GM18505 (cell line): ENCODE measurements at regions not wholly inside any gene's neighbourhood (a gene's known extent, or its start where the extent isn't known, plus 50 kb on each side); places are given as distances from the start of the nearest gene placed in this dataset.

Experiments used
- ATAC-seq: cut with Tn5 transposase; IDR thresholded peaks from one replicate; pipeline ENCODE4 v1.9.1; 2021; ENCODE audit not compliant: unreplicated experiment
- POLR2A ChIP-seq: IDR thresholded peaks from 4 replicates; pipeline ENCODE4 v1.6.1; 2011; ENCODE audit warnings: borderline replicate concordance; ENCODE audit not compliant: insufficient read depth, insufficient read length; ENCODE audit errors: extremely low read depth

GRCh38 chr2:60371219-60371618 lies 182.2 kb downstream of the BCL11A start:
- TF ChIP-seq POLR2A: no peak
- no peak for ATAC-seq

DNA sequence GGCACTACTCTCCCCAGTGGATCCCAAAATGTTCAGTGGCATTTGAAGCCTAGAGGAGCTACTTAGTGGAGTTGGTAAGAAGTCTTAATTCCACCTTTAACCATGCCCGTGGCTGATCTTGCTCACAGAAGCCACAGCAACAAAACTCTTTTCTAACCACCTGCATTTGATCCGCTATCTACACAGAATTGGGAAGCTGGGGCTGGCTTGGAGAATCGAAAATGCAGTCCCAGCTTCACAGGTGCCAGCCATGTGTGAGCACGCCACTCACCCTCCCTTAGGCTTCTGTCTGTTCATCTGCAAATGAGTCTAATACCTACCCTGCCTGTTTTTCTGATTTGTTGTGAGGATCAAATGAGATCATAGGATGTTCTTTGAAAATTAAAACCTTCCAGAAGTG lies 182.6 kb downstream of the BCL11A start:
- no peak for TF ChIP-seq POLR2A

GRCh38 chr2:60368456-60368855 lies 185.0 kb downstream of the BCL11A start:
- no peak for TF ChIP-seq POLR2A
- ATAC-seq: no peak

More for the DNA sequence above, 182.6 kb downstream of the BCL11A start:
- no peak for ATAC-seq

DNA sequence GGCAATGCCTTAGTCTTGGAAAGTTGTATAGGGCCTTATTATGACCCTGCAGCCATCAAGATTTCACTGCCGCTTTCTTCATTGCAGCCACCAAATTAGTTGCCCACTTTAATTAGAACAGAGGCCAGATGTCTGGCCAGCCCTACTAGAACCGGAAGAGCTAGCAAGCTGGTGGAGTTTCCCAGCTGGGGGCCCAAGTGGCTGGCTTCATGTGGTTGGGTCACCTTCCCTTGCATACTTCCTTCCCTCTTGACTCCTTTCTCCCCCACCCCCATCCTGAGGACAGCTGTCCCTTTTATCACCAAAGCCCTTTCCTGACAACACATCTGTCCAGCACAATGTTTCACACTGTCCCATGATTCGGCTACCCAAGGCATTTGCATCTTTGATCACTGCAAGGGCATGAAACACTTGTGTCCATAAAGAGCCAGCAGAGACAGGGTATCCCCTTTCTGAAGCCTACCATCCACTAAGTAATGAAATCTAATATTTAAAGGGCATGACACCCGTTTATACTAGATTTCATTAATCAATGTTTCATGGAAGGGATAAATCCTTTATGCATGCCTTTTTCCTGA lies 187.2 kb downstream of the BCL11A start:
- no peak for TF ChIP-seq POLR2A
- no peak for ATAC-seq

- no peak for ATAC-seq
- no peak for TF ChIP-seq POLR2A
Observed at GRCh38 chr2:60365556-60365955, 187.9 kb downstream of the BCL11A start.

- TF ChIP-seq POLR2A: no peak
- ATAC-seq: no peak
Observed at GRCh38 chr2:60364491-60364890, 189.0 kb downstream of the BCL11A start.

DNA sequence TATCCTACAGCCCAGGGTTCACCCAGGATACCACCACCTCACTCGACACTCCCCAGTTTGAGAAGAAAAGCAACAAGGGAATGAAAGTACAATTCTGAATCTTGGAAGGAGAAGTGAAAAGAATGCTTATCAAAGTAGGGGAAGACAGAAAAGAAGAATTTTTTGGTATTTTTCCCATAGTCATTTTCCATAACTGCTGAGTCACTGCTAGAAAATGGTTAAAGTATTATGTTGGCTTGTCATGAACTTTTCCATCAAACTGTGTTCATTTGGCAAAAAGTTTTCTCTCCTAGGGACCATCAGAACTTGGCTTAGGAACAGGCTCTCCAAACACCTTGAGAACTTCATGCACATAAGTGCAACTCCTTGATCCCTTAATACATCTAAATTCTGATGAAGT lies 192.0 kb downstream of the BCL11A start:
- ATAC-seq: no peak
- TF ChIP-seq POLR2A: no peak

GRCh38 chr2:60359569-60359968 lies 193.9 kb downstream of the BCL11A start:
- TF ChIP-seq POLR2A: no peak
- no peak for ATAC-seq

GRCh38 chr2:60358476-60358875 lies 195.0 kb downstream of the BCL11A start:
- ATAC-seq: no peak
- TF ChIP-seq POLR2A: no peak

DNA sequence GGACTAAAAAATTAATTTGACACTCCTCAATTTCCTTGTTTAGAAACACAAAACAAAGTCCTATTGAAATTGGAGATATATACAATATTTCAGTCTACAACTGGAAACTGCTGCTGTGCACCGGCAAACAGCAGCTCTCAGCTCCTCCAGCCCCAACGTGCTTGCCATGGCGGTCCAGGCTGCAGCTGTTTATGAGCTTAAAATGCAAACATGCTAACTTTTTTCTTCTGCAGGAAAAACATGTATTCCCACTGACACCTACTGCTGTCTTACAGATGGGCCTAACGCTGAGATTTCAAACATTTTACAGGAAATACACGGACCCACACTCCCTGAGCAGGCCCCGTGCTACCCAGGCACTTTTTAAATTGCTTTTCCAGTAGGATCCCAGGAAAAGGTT lies 195.5 kb downstream of the BCL11A start:
- ATAC-seq: no peak

GRCh38 chr2:60356346-60356745 lies 197.1 kb downstream of the BCL11A start:
- ATAC-seq: no peak
- TF ChIP-seq POLR2A: no peak

More for the DNA sequence above, 195.5 kb downstream of the BCL11A start:
- no peak for TF ChIP-seq POLR2A

DNA sequence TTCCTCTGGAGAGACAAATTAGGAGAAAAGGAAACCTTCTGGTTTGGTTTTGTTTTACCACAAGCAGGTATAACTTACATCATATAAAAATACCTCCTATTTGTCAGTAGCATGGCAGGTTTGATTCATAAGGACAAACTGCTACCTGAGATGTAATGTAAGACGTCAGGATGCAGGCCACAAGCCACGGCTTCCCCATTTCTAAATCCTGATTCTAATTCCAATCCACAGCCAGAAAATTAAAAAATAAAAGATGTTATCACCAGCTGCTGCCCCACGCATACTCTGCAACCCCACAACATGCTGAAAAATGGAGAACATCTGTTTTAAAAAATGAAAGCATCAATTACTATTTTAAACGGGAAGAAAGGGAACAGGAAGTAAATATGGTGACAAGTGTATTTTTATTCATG lies 197.6 kb downstream of the BCL11A start:
- no peak for TF ChIP-seq POLR2A
- ATAC-seq: no peak

GRCh38 chr2:60354713-60355112 lies 198.7 kb downstream of the BCL11A start:
- no peak for ATAC-seq
- no peak for TF ChIP-seq POLR2A

- ATAC-seq: peak; percentile 37
- TF ChIP-seq POLR2A: no peak
Observed at GRCh38 chr2:60353863-60354262, 199.6 kb downstream of the BCL11A start.

GRCh38 chr2:60353406-60353800 lies 200.1 kb downstream of the BCL11A start:
- no peak for ATAC-seq
- TF ChIP-seq POLR2A: no peak

- peak; percentile 61 for TF ChIP-seq POLR2A
- peak; percentile 25 for ATAC-seq
Observed at GRCh38 chr2:60352491-60353405, 200.7 kb downstream of the BCL11A start.
